ENCODE measurements at regions not wholly inside any gene's neighbourhood (a gene's known extent, or its start where the extent isn't known, plus 50 kb on each side); places are given as distances from the start of the nearest gene placed in this dataset.

- BruUV-seq (replicated peaks) = no TSS peak
- TF ChIP-seq, protein P1, sequence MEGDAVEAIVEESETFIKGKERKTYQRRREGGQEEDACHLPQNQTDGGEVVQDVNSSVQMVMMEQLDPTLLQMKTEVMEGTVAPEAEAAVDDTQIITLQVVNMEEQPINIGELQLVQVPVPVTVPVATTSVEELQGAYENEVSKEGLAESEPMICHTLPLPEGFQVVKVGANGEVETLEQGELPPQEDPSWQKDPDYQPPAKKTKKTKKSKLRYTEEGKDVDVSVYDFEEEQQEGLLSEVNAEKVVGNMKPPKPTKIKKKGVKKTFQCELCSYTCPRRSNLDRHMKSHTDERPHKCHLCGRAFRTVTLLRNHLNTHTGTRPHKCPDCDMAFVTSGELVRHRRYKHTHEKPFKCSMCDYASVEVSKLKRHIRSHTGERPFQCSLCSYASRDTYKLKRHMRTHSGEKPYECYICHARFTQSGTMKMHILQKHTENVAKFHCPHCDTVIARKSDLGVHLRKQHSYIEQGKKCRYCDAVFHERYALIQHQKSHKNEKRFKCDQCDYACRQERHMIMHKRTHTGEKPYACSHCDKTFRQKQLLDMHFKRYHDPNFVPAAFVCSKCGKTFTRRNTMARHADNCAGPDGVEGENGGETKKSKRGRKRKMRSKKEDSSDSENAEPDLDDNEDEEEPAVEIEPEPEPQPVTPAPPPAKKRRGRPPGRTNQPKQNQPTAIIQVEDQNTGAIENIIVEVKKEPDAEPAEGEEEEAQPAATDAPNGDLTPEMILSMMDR (conservative IDR thresholded peaks at IDR 0.05; ENCODE audit: low read length) = no peak
- TF ChIP-seq EZH2phosphoT487 (IDR thresholded peaks at IDR 0.05; ENCODE audit: borderline replicate concordance, low read depth, low read length) = no peak
- intact Hi-C loops (cut with micrococcal nuclease; ENCODE audit: unreplicated experiment) = no loop called here
- Histone ChIP-seq H3K9me3 (ENCODE audit: low read length) (no peaks in the 10 kb centered on the region), H3K9me2 (ENCODE audit: insufficient read depth, low read length) (no peaks in the 10 kb centered on the region), H2AFZ (ENCODE audit: low read length) (no peak overlapping the region), H4K20me1 (ENCODE audit: insufficient read depth, low read length) (no peaks in the 10 kb centered on the region), H3K4me2 (ENCODE audit: low read length) (no peak overlapping the region), H3K4me1 (ENCODE audit: insufficient read depth, low read length, poor library complexity, severe bottlenecking) (peaks cover 31% of the 10 kb centered on the region), H3K79me2 (ENCODE audit: insufficient read depth, low read depth, low read length) (peaks cover 4% of the 10 kb centered on the region; the same call in 1 of the 2 replicates), H3K27ac (ENCODE audit: low read depth, low read length, poor library complexity, severe bottlenecking) (no peak overlapping the region), H3K36me3 (ENCODE audit: insufficient read depth, low read length) (no peaks in the 10 kb centered on the region; the same call in 1 of the 2 replicates), H3K4me3 (ENCODE audit: low read depth, low read length, poor library complexity, severe bottlenecking) (no peak overlapping the region)
- no peak for DNase-seq (ENCODE audit: low spot score)
- ChIA-PET POLR2A (interaction anchor here (1.2 kb wide), 1 partner anchor 18 kb away, joined by 3 read pairs; no protein-coding TSS in a partner anchor), CTCF (ENCODE audit: unreplicated experiment) (no interaction called here)
Observed at GRCh38 chr14:71593966-71594365, 338.3 kb upstream of the RGS6 start.

- H3K36me3 ChIP-seq (ENCODE audit: insufficient read depth, low read length) = peaks cover 5% of the 10 kb centered on the region; the same call in 1 of the 2 replicates
- no peak for TF ChIP-seq EZH2phosphoT487 (IDR thresholded peaks at IDR 0.05; ENCODE audit: borderline replicate concordance, low read depth, low read length)
- TF ChIP-seq, protein P1 (conservative IDR thresholded peaks at IDR 0.05; ENCODE audit: low read length) = no peak
- H3K4me2 ChIP-seq (ENCODE audit: low read length) = no peak overlapping the region
- no peaks in the 10 kb centered on the region for H3K9me2 ChIP-seq (ENCODE audit: insufficient read depth, low read length)
- BruUV-seq (replicated peaks) = no TSS peak
- no peaks in the 10 kb centered on the region for H4K20me1 ChIP-seq (ENCODE audit: insufficient read depth, low read length)
- intact Hi-C loops (cut with micrococcal nuclease; ENCODE audit: unreplicated experiment) = no loop called here
- no peak overlapping the region for H3K27ac ChIP-seq (ENCODE audit: low read depth, low read length, poor library complexity, severe bottlenecking)
- DNase-seq (ENCODE audit: low spot score) = no peak
- H3K79me2 ChIP-seq (ENCODE audit: insufficient read depth, low read depth, low read length) = peaks cover 4% of the 10 kb centered on the region; the same call in 1 of the 2 replicates
- H2AFZ ChIP-seq (ENCODE audit: low read length) = no peak overlapping the region
- ChIA-PET CTCF (ENCODE audit: unreplicated experiment) (no interaction called here), POLR2A (no interaction called here)
- H3K4me1 ChIP-seq (ENCODE audit: insufficient read depth, low read length, poor library complexity, severe bottlenecking) = peaks cover 31% of the 10 kb centered on the region
- peaks cover 5% of the 10 kb centered on the region for H3K9me3 ChIP-seq (ENCODE audit: low read length)
- H3K4me3 ChIP-seq (ENCODE audit: low read depth, low read length, poor library complexity, severe bottlenecking) = no peak overlapping the region
Observed at GRCh38 chr14:71594821-71595220, 337.4 kb upstream of the RGS6 start.

GRCh38 chr14:71595441-71595840 lies 336.8 kb upstream of the RGS6 start:
- Histone ChIP-seq H3K9me3 (ENCODE audit: low read length) (peaks cover 11% of the 10 kb centered on the region), H3K4me2 (ENCODE audit: low read length) (no peak overlapping the region), H3K9me2 (ENCODE audit: insufficient read depth, low read length) (no peaks in the 10 kb centered on the region), H3K4me1 (ENCODE audit: insufficient read depth, low read length, poor library complexity, severe bottlenecking) (peaks cover 31% of the 10 kb centered on the region), H3K4me3 (ENCODE audit: low read depth, low read length, poor library complexity, severe bottlenecking) (no peak overlapping the region), H2AFZ (ENCODE audit: low read length) (no peak overlapping the region), H4K20me1 (ENCODE audit: insufficient read depth, low read length) (no peaks in the 10 kb centered on the region), H3K79me2 (ENCODE audit: insufficient read depth, low read depth, low read length) (peaks cover 4% of the 10 kb centered on the region), H3K36me3 (ENCODE audit: insufficient read depth, low read length) (peaks cover 11% of the 10 kb centered on the region), H3K27ac (ENCODE audit: low read depth, low read length, poor library complexity, severe bottlenecking) (no peak overlapping the region)
- no peak for TF ChIP-seq EZH2phosphoT487 (IDR thresholded peaks at IDR 0.05; ENCODE audit: borderline replicate concordance, low read depth, low read length)
- TF ChIP-seq, protein P1 (conservative IDR thresholded peaks at IDR 0.05; ENCODE audit: low read length) = no peak
- POLR2A ChIA-PET = no interaction called here
- no peak for DNase-seq (ENCODE audit: low spot score)
- BruUV-seq (replicated peaks) = no TSS peak
- CTCF ChIA-PET (ENCODE audit: unreplicated experiment) = no interaction called here
- intact Hi-C loops (cut with micrococcal nuclease; ENCODE audit: unreplicated experiment) = no loop called here
